ENCODE measurements at regions not wholly inside any gene's neighbourhood (a gene's known extent, or its start where the extent isn't known, plus 50 kb on each side); places are given as distances from the start of the nearest gene placed in this dataset.

DNA sequence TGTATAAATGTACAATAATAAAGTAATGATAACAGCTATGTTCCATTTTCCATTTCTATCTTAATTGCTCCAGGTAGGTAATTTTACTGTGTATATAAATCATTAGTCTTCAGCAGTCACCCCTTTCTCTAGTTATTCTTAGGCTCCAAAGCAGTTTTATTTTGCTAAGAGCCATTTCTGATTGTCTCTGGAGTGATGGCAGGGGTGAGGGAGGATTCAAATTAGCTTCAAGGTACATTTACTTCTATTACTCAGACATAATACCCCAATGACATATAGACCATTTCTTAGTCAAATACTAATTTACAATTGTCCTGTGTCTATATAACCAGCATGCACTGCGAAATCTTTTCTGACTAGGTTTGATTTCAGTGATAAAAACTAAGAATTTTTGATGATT is 663.4 kb upstream of the PRMT6 start:
- ChIA-PET POLR2A (no interaction called here), CTCF (ENCODE audit: unreplicated experiment) (no interaction called here)
- Histone ChIP-seq H3K9me2 (ENCODE audit: insufficient read depth, low read length) (no peaks in the 10 kb centered on the region), H3K79me2 (ENCODE audit: insufficient read depth, low read depth, low read length) (no peaks in the 10 kb centered on the region), H3K4me3 (ENCODE audit: low read depth, low read length, poor library complexity, severe bottlenecking) (no peak overlapping the region), H3K4me1 (ENCODE audit: insufficient read depth, low read length, poor library complexity, severe bottlenecking) (no peaks in the 10 kb centered on the region), H3K4me2 (ENCODE audit: low read length) (no peak overlapping the region), H3K9me3 (ENCODE audit: low read length) (no peaks in the 10 kb centered on the region), H3K27ac (ENCODE audit: low read depth, low read length, poor library complexity, severe bottlenecking) (no peak overlapping the region), H3K36me3 (ENCODE audit: insufficient read depth, low read length) (no peaks in the 10 kb centered on the region), H4K20me1 (ENCODE audit: insufficient read depth, low read length) (no peaks in the 10 kb centered on the region), H2AFZ (ENCODE audit: low read length) (no peak overlapping the region)
- intact Hi-C loops (cut with micrococcal nuclease; ENCODE audit: unreplicated experiment) = no loop called here
- DNase-seq (ENCODE audit: low spot score) = no peak
- TF ChIP-seq EZH2phosphoT487 (IDR thresholded peaks at IDR 0.05; ENCODE audit: borderline replicate concordance, low read depth, low read length) = no peak
- TF ChIP-seq, protein P1, sequence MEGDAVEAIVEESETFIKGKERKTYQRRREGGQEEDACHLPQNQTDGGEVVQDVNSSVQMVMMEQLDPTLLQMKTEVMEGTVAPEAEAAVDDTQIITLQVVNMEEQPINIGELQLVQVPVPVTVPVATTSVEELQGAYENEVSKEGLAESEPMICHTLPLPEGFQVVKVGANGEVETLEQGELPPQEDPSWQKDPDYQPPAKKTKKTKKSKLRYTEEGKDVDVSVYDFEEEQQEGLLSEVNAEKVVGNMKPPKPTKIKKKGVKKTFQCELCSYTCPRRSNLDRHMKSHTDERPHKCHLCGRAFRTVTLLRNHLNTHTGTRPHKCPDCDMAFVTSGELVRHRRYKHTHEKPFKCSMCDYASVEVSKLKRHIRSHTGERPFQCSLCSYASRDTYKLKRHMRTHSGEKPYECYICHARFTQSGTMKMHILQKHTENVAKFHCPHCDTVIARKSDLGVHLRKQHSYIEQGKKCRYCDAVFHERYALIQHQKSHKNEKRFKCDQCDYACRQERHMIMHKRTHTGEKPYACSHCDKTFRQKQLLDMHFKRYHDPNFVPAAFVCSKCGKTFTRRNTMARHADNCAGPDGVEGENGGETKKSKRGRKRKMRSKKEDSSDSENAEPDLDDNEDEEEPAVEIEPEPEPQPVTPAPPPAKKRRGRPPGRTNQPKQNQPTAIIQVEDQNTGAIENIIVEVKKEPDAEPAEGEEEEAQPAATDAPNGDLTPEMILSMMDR (conservative IDR thresholded peaks at IDR 0.05; ENCODE audit: low read length) = no peak
- BruUV-seq (replicated peaks) = no TSS peak

DNA sequence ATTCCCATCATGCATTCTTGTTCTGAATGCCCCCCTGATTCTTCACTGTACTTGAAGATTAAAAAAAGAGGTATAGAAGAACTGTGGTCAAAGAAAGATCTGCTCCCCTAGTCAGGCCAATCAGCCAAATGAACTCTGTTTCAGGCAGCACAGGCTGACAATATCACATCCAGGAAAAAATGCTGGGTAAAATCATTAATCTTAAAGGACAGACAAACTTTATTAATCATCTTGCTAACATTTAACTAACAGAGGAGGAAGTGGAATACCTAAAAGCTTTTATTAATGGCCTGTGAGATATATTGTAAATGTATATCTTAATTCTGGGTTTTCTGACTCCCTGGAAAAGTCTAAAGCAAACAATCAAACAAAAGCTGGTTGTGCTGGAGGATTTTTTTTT is 660.5 kb upstream of the PRMT6 start:
- Histone ChIP-seq H3K9me2 (ENCODE audit: insufficient read depth, low read length) (0 out of 2 replicates have a peak, but pooled peaks cover 6% of the 10 kb centered on the region), H4K20me1 (ENCODE audit: insufficient read depth, low read length) (no peaks in the 10 kb centered on the region), H3K9me3 (ENCODE audit: low read length) (no peaks in the 10 kb centered on the region), H3K4me1 (ENCODE audit: insufficient read depth, low read length, poor library complexity, severe bottlenecking) (no peaks in the 10 kb centered on the region), H3K4me2 (ENCODE audit: low read length) (no peak overlapping the region), H3K27ac (ENCODE audit: low read depth, low read length, poor library complexity, severe bottlenecking) (no peak overlapping the region), H3K79me2 (ENCODE audit: insufficient read depth, low read depth, low read length) (no peaks in the 10 kb centered on the region), H3K4me3 (ENCODE audit: low read depth, low read length, poor library complexity, severe bottlenecking) (no peak overlapping the region), H2AFZ (ENCODE audit: low read length) (no peak overlapping the region), H3K36me3 (ENCODE audit: insufficient read depth, low read length) (no peaks in the 10 kb centered on the region)
- POLR2A ChIA-PET = interaction anchor here (1.0 kb wide), 1 partner anchor 200 kb away, joined by 3 read pairs; no protein-coding TSS in a partner anchor
- BruUV-seq (replicated peaks) = no TSS peak
- TF ChIP-seq EZH2phosphoT487 (IDR thresholded peaks at IDR 0.05; ENCODE audit: borderline replicate concordance, low read depth, low read length) = no peak
- TF ChIP-seq, protein P1 (conservative IDR thresholded peaks at IDR 0.05; ENCODE audit: low read length) = no peak
- intact Hi-C loops (cut with micrococcal nuclease; ENCODE audit: unreplicated experiment) = no loop called here
- DNase-seq (ENCODE audit: low spot score) = no peak
- CTCF ChIA-PET (ENCODE audit: unreplicated experiment) = no interaction called here

DNA sequence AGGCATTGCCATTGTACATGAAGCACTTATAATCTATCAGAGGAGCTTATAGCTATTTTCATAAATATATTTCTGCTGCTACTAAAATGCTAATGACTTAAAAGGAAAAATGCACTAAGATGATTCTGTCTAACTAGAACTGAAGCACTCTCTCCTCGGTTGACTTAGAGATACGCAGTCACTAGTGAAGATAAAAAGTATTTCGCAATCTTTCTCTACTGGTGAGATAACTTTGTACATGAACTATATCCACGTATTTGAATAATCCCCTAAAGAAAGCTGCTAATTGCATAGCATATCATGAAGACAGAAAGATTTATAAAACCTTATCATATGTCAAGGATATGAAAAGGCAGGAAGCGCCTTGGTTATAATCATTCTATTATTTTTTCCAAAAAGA is 658.1 kb upstream of the PRMT6 start:
- no peak overlapping the region for H2AFZ ChIP-seq (ENCODE audit: low read length)
- H3K79me2 ChIP-seq (ENCODE audit: insufficient read depth, low read depth, low read length) = no peaks in the 10 kb centered on the region
- ChIA-PET POLR2A (no interaction called here), CTCF (ENCODE audit: unreplicated experiment) (no interaction called here)
- no peak overlapping the region for H3K4me3 ChIP-seq (ENCODE audit: low read depth, low read length, poor library complexity, severe bottlenecking)
- H3K36me3 ChIP-seq (ENCODE audit: insufficient read depth, low read length) = no peaks in the 10 kb centered on the region
- no peak for DNase-seq (ENCODE audit: low spot score)
- no peaks in the 10 kb centered on the region for H3K9me3 ChIP-seq (ENCODE audit: low read length)
- no TSS peak for BruUV-seq (replicated peaks)
- no peak for TF ChIP-seq EZH2phosphoT487 (IDR thresholded peaks at IDR 0.05; ENCODE audit: borderline replicate concordance, low read depth, low read length)
- TF ChIP-seq, protein P1 (conservative IDR thresholded peaks at IDR 0.05; ENCODE audit: low read length) = no peak
- H3K4me1 ChIP-seq (ENCODE audit: insufficient read depth, low read length, poor library complexity, severe bottlenecking) = no peaks in the 10 kb centered on the region
- 0 out of 2 replicates have a peak, but pooled peaks cover 6% of the 10 kb centered on the region for H3K9me2 ChIP-seq (ENCODE audit: insufficient read depth, low read length)
- no peaks in the 10 kb centered on the region for H4K20me1 ChIP-seq (ENCODE audit: insufficient read depth, low read length)
- no peak overlapping the region for H3K4me2 ChIP-seq (ENCODE audit: low read length)
- H3K27ac ChIP-seq (ENCODE audit: low read depth, low read length, poor library complexity, severe bottlenecking) = no peak overlapping the region
- intact Hi-C loops (cut with micrococcal nuclease; ENCODE audit: unreplicated experiment) = no loop called here

Data from OCI-LY7 (cell line).